ENCODE measurements at regions not wholly inside any gene's neighbourhood (a gene's known extent, or its start where the extent isn't known, plus 50 kb on each side); places are given as distances from the start of the nearest gene placed in this dataset.

GRCh38 chr3:66898155-66898554 is 100.0 kb upstream of the KBTBD8 start:
- no peak overlapping the region for H3K4me3 ChIP-seq
- no peak for DNase-seq (ENCODE audit: low read depth in 1 of 2, low spot score in 2 of 2)

GRCh38 chr3:66904336-66904735 is 93.8 kb upstream of the KBTBD8 start:
- Histone ChIP-seq H3K4me1 (replicated peaks) (no peaks in the 10 kb centered on the region), H3K4me3 (no peak overlapping the region), H3K27ac (no peak overlapping the region), H3K36me3 (no peaks in the 10 kb centered on the region), H3K9me3 (replicated peaks) (no peaks in the 10 kb centered on the region), H3K27me3 (replicated peaks) (no peaks in the 10 kb centered on the region)
- no peak for DNase-seq (ENCODE audit: low read depth in 1 of 2, low spot score in 2 of 2)

More at GRCh38 chr3:66898155-66898554, 100.0 kb upstream of the KBTBD8 start:
- H3K27ac ChIP-seq: no peak overlapping the region
- no peaks in the 10 kb centered on the region for H3K4me1 ChIP-seq (replicated peaks)
- no peaks in the 10 kb centered on the region for H3K27me3 ChIP-seq (replicated peaks)
- H3K9me3 ChIP-seq (replicated peaks): no peaks in the 10 kb centered on the region
- no peaks in the 10 kb centered on the region for H3K36me3 ChIP-seq

- H3K4me1 ChIP-seq (replicated peaks): no peaks in the 10 kb centered on the region
- H3K4me3 ChIP-seq: no peak overlapping the region
- H3K27me3 ChIP-seq (replicated peaks): no peaks in the 10 kb centered on the region
- DNase-seq (ENCODE audit: low read depth in 1 of 2, low spot score in 2 of 2): no peak
- no peaks in the 10 kb centered on the region for H3K9me3 ChIP-seq (replicated peaks)
- H3K36me3 ChIP-seq: no peaks in the 10 kb centered on the region
- H3K27ac ChIP-seq: no peak overlapping the region
Measured at GRCh38 chr3:66904831-66905493, 93.1 kb upstream of the KBTBD8 start.

- Histone ChIP-seq H3K9me3 (replicated peaks) (no peaks in the 10 kb centered on the region), H3K27me3 (replicated peaks) (no peaks in the 10 kb centered on the region), H3K36me3 (no peaks in the 10 kb centered on the region), H3K4me1 (replicated peaks) (no peaks in the 10 kb centered on the region), H3K27ac (no peak overlapping the region), H3K4me3 (no peak overlapping the region)
- DNase-seq (ENCODE audit: low read depth in 1 of 2, low spot score in 2 of 2): no peak
Measured at GRCh38 chr3:66907136-66907535, 91.0 kb upstream of the KBTBD8 start.

GRCh38 chr3:66910266-66911055 is 87.6 kb upstream of the KBTBD8 start:
- no peak for DNase-seq (ENCODE audit: low read depth in 1 of 2, low spot score in 2 of 2)
- no peaks in the 10 kb centered on the region for H3K27me3 ChIP-seq (replicated peaks)
- no peaks in the 10 kb centered on the region for H3K9me3 ChIP-seq (replicated peaks)
- no peaks in the 10 kb centered on the region for H3K36me3 ChIP-seq
- no peak overlapping the region for H3K27ac ChIP-seq
- H3K4me1 ChIP-seq (replicated peaks): no peaks in the 10 kb centered on the region
- H3K4me3 ChIP-seq: no peak overlapping the region

GRCh38 chr3:66912306-66912705 is 85.8 kb upstream of the KBTBD8 start:
- no peak overlapping the region for H3K4me3 ChIP-seq
- H3K36me3 ChIP-seq: no peaks in the 10 kb centered on the region
- H3K27ac ChIP-seq: no peak overlapping the region
- no peaks in the 10 kb centered on the region for H3K9me3 ChIP-seq (replicated peaks)
- no peak for DNase-seq (ENCODE audit: low read depth in 1 of 2, low spot score in 2 of 2)
- no peaks in the 10 kb centered on the region for H3K4me1 ChIP-seq (replicated peaks)
- H3K27me3 ChIP-seq (replicated peaks): no peaks in the 10 kb centered on the region

- Histone ChIP-seq H3K27ac (no peak overlapping the region), H3K36me3 (no peaks in the 10 kb centered on the region), H3K4me3 (no peak overlapping the region), H3K9me3 (replicated peaks) (no peaks in the 10 kb centered on the region), H3K4me1 (replicated peaks) (no peaks in the 10 kb centered on the region), H3K27me3 (replicated peaks) (no peaks in the 10 kb centered on the region; the same call in 1 of the 2 replicates)
- DNase-seq (ENCODE audit: low read depth in 1 of 2, low spot score in 2 of 2): no peak
Measured at GRCh38 chr3:66922058-66922457, 76.0 kb upstream of the KBTBD8 start.

- DNase-seq (ENCODE audit: low read depth in 1 of 2, low spot score in 2 of 2): no peak
- Histone ChIP-seq H3K4me3 (no peak overlapping the region), H3K27me3 (replicated peaks) (no peaks in the 10 kb centered on the region; the same call in 1 of the 2 replicates)
Measured at GRCh38 chr3:66923969-66924368, 74.1 kb upstream of the KBTBD8 start.

GRCh38 chr3:66928252-66928651 is 69.9 kb upstream of the KBTBD8 start:
- Histone ChIP-seq H3K36me3 (no peaks in the 10 kb centered on the region), H3K27me3 (replicated peaks) (peaks cover 5% of the 10 kb centered on the region; the same call in 1 of the 2 replicates), H3K4me1 (replicated peaks) (no peaks in the 10 kb centered on the region), H3K27ac (no peak overlapping the region), H3K9me3 (replicated peaks) (no peaks in the 10 kb centered on the region), H3K4me3 (no peak overlapping the region)
- no peak for DNase-seq (ENCODE audit: low read depth in 1 of 2, low spot score in 2 of 2)

More at GRCh38 chr3:66923969-66924368, 74.1 kb upstream of the KBTBD8 start:
- Histone ChIP-seq H3K4me1 (replicated peaks) (no peaks in the 10 kb centered on the region), H3K27ac (no peak overlapping the region), H3K9me3 (replicated peaks) (no peaks in the 10 kb centered on the region), H3K36me3 (no peaks in the 10 kb centered on the region)

- no peak overlapping the region for H3K27ac ChIP-seq
- no peak for DNase-seq (ENCODE audit: low read depth in 1 of 2, low spot score in 2 of 2)
- H3K36me3 ChIP-seq: no peaks in the 10 kb centered on the region
Measured at GRCh38 chr3:66931291-66931690, 66.8 kb upstream of the KBTBD8 start.

GRCh38 chr3:66931699-66932098 is 66.4 kb upstream of the KBTBD8 start:
- Histone ChIP-seq H3K4me3 (no peak overlapping the region), H3K36me3 (no peaks in the 10 kb centered on the region), H3K27ac (no peak overlapping the region), H3K27me3 (replicated peaks) (peaks cover 5% of the 10 kb centered on the region; the same call in 1 of the 2 replicates), H3K9me3 (replicated peaks) (no peaks in the 10 kb centered on the region), H3K4me1 (replicated peaks) (no peaks in the 10 kb centered on the region)
- DNase-seq (ENCODE audit: low read depth in 1 of 2, low spot score in 2 of 2): no peak

More at GRCh38 chr3:66931291-66931690, 66.8 kb upstream of the KBTBD8 start:
- no peaks in the 10 kb centered on the region for H3K4me1 ChIP-seq (replicated peaks)
- H3K4me3 ChIP-seq: no peak overlapping the region
- H3K9me3 ChIP-seq (replicated peaks): no peaks in the 10 kb centered on the region
- peaks cover 5% of the 10 kb centered on the region; the same call in 1 of the 2 replicates for H3K27me3 ChIP-seq (replicated peaks)

GRCh38 chr3:66933233-66933632 is 64.9 kb upstream of the KBTBD8 start:
- H3K9me3 ChIP-seq (replicated peaks): no peaks in the 10 kb centered on the region
- DNase-seq (ENCODE audit: low read depth in 1 of 2, low spot score in 2 of 2): no peak
- H3K36me3 ChIP-seq: no peaks in the 10 kb centered on the region
- no peaks in the 10 kb centered on the region for H3K4me1 ChIP-seq (replicated peaks)
- no peak overlapping the region for H3K4me3 ChIP-seq
- H3K27ac ChIP-seq: no peak overlapping the region
- H3K27me3 ChIP-seq (replicated peaks): 0 out of 2 replicates have a peak, but pooled peaks cover 5% of the 10 kb centered on the region

GRCh38 chr3:66934041-66934440 is 64.1 kb upstream of the KBTBD8 start:
- Histone ChIP-seq H3K4me1 (replicated peaks) (no peaks in the 10 kb centered on the region), H3K9me3 (replicated peaks) (no peaks in the 10 kb centered on the region), H3K4me3 (no peak overlapping the region), H3K27ac (no peak overlapping the region), H3K36me3 (no peaks in the 10 kb centered on the region), H3K27me3 (replicated peaks) (0 out of 2 replicates have a peak, but pooled peaks cover 5% of the 10 kb centered on the region)
- no peak for DNase-seq (ENCODE audit: low read depth in 1 of 2, low spot score in 2 of 2)

GRCh38 chr3:66934725-66935124 is 63.4 kb upstream of the KBTBD8 start:
- no peak overlapping the region for H3K4me3 ChIP-seq

More at GRCh38 chr3:66934725-66935124, 63.4 kb upstream of the KBTBD8 start:
- Histone ChIP-seq H3K9me3 (replicated peaks) (no peaks in the 10 kb centered on the region), H3K36me3 (no peaks in the 10 kb centered on the region), H3K4me1 (replicated peaks) (no peaks in the 10 kb centered on the region), H3K27me3 (replicated peaks) (0 out of 2 replicates have a peak, but pooled peaks cover 5% of the 10 kb centered on the region), H3K27ac (no peak overlapping the region)
- DNase-seq (ENCODE audit: low read depth in 1 of 2, low spot score in 2 of 2): no peak

All from SJSA1 (cell line).